ENCODE measurements at regions not wholly inside any gene's neighbourhood (a gene's known extent, or its start where the extent isn't known, plus 50 kb on each side); places are given as distances from the start of the nearest gene placed in this dataset.

DNA sequence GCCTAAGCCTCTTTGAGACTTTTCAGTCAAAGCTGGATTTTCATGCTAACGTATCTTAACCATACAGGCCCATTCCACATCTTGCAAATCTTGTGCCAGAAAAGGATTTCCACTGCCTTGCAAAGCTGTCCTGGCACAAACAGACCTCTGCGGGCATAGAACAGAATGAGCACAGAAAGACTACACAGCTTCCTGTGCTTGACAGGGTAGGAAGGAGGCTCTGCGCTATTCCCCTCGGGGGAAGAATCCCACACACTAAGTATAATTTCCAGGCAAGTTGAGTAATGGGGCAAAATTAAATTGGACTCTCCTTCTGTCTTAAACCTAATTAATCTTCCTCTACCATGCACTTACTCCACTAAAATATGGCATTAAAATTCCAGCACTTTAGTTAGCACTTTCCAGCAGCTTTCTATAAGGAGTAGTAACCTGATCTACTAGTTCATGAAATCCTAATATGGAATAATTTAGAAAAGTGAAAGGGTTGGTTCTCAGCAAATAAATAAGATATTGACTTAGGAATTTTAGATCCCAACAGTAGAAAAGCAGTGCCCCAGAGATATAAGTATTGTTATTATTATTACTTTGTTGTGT, 532.1 kb upstream of the JAG1 start:
- no peak overlapping the region for H3K4me3 ChIP-seq (ENCODE audit: low read depth in 2 of 2, low read length in 2 of 2)
- TF ChIP-seq, protein P1, sequence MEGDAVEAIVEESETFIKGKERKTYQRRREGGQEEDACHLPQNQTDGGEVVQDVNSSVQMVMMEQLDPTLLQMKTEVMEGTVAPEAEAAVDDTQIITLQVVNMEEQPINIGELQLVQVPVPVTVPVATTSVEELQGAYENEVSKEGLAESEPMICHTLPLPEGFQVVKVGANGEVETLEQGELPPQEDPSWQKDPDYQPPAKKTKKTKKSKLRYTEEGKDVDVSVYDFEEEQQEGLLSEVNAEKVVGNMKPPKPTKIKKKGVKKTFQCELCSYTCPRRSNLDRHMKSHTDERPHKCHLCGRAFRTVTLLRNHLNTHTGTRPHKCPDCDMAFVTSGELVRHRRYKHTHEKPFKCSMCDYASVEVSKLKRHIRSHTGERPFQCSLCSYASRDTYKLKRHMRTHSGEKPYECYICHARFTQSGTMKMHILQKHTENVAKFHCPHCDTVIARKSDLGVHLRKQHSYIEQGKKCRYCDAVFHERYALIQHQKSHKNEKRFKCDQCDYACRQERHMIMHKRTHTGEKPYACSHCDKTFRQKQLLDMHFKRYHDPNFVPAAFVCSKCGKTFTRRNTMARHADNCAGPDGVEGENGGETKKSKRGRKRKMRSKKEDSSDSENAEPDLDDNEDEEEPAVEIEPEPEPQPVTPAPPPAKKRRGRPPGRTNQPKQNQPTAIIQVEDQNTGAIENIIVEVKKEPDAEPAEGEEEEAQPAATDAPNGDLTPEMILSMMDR (IDR thresholded peaks at IDR 0.05): no peak
- TF ChIP-seq SIN3A (IDR thresholded peaks at IDR 0.05; ENCODE audit: borderline replicate concordance, insufficient read depth, low read depth, low read length) (no peak), POLR2AphosphoS5 (IDR thresholded peaks at IDR 0.05; ENCODE audit: low read depth, low read length) (no peak), TCF7L2 (IDR thresholded peaks at IDR 0.05; ENCODE audit: low read depth, low read length) (no peak)
- TF ChIP-seq, protein P2, sequence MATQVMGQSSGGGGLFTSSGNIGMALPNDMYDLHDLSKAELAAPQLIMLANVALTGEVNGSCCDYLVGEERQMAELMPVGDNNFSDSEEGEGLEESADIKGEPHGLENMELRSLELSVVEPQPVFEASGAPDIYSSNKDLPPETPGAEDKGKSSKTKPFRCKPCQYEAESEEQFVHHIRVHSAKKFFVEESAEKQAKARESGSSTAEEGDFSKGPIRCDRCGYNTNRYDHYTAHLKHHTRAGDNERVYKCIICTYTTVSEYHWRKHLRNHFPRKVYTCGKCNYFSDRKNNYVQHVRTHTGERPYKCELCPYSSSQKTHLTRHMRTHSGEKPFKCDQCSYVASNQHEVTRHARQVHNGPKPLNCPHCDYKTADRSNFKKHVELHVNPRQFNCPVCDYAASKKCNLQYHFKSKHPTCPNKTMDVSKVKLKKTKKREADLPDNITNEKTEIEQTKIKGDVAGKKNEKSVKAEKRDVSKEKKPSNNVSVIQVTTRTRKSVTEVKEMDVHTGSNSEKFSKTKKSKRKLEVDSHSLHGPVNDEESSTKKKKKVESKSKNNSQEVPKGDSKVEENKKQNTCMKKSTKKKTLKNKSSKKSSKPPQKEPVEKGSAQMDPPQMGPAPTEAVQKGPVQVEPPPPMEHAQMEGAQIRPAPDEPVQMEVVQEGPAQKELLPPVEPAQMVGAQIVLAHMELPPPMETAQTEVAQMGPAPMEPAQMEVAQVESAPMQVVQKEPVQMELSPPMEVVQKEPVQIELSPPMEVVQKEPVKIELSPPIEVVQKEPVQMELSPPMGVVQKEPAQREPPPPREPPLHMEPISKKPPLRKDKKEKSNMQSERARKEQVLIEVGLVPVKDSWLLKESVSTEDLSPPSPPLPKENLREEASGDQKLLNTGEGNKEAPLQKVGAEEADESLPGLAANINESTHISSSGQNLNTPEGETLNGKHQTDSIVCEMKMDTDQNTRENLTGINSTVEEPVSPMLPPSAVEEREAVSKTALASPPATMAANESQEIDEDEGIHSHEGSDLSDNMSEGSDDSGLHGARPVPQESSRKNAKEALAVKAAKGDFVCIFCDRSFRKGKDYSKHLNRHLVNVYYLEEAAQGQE (IDR thresholded peaks at IDR 0.05; ENCODE audit: insufficient read depth in 1 of 2, low read depth in 2 of 2, low read length in 1 of 2): no peak
- ChIA-PET POLR2A (no interaction called here), CTCF (interaction anchor here (1.0 kb wide), 1 partner anchor 55 kb away, joined by 3 read pairs; no protein-coding TSS in a partner anchor)
- in situ Hi-C loops (cut with HindIII; ENCODE audit: low pct_unique_long_range_greater_than_20kb, low sequenced_read_pairs): no loop called here
- H3K27me3 ChIP-seq (ENCODE audit: control insufficient read depth, insufficient read depth, low read length): no peaks in the 10 kb centered on the region
- no peaks in the 10 kb centered on the region for H3K9me3 ChIP-seq (ENCODE audit: control insufficient read depth, insufficient read depth, low read depth, low read length)
- H3K27ac ChIP-seq (ENCODE audit: low read length): no peak overlapping the region
- H3K36me3 ChIP-seq (ENCODE audit: control insufficient read depth, insufficient read depth, low read length): no peaks in the 10 kb centered on the region
- ATAC-seq (no peak), DNase-seq (ENCODE audit: low read depth, low spot score) (no peak)
- no TSS peak for BruUV-seq (replicated peaks)
- intact Hi-C loops (cut with micrococcal nuclease; ENCODE audit: unreplicated experiment): loop anchor here (2.0 to 5.0 kb wide), 2 partner anchors 66 to 531 kb away; no protein-coding TSS in a partner anchor
- peaks cover 14% of the 10 kb centered on the region; the same call in 1 of the 2 replicates for H3K4me1 ChIP-seq (ENCODE audit: control insufficient read depth, insufficient read depth, low read length)

DNA sequence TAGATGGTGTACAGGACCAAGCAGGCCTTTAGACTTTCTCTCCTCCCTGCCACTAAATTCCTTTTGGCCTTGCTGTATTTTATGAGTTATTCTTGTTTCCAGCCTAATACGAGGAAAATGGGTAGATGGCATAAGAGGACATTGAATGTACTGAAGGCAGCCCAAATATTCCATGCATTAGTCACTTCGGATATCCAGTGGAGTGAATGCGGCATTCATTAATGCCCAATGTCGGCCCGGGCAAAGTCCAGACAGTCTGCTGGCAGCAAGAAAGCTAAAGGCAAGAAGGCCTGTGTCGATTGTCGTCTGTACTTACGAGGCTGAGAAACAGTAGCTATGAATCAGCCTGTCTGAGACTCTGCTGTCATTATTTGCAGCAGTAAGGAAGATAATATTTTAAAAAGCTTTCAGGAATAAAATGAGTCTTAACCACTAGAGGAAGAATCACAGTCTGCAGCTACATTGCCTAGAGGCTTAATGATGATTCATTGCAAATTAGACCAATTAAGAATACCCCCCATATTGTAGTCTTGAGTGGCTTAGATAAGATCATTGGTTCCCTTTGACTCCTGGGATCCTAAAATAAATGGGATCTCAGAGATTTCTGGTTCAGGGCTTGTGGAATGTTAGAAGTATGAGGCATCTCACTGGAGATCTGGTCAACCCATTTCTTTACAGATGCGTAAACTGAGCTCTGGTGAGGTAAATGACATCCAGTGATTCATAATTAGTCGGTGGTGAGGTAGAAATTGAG, 534.1 kb upstream of the JAG1 start:
- TF ChIP-seq SIN3A (IDR thresholded peaks at IDR 0.05; ENCODE audit: borderline replicate concordance, insufficient read depth, low read depth, low read length) (no peak), TCF7L2 (IDR thresholded peaks at IDR 0.05; ENCODE audit: low read depth, low read length) (no peak), POLR2AphosphoS5 (IDR thresholded peaks at IDR 0.05; ENCODE audit: low read depth, low read length) (no peak)
- TF ChIP-seq, protein P1 (IDR thresholded peaks at IDR 0.05): no peak
- TF ChIP-seq, protein P2 (IDR thresholded peaks at IDR 0.05; ENCODE audit: insufficient read depth in 1 of 2, low read depth in 2 of 2, low read length in 1 of 2): no peak
- BruUV-seq (replicated peaks): no TSS peak
- no peak for DNase-seq (ENCODE audit: low read depth, low spot score)
- peak; percentile 87 for ATAC-seq
- Histone ChIP-seq H3K27ac (ENCODE audit: low read length) (peak overlapping the region; percentile 55), H3K27me3 (ENCODE audit: control insufficient read depth, insufficient read depth, low read length) (no peaks in the 10 kb centered on the region), H3K9me3 (ENCODE audit: control insufficient read depth, insufficient read depth, low read depth, low read length) (no peaks in the 10 kb centered on the region), H3K4me3 (ENCODE audit: low read depth in 2 of 2, low read length in 2 of 2) (no peak overlapping the region), H3K4me1 (ENCODE audit: control insufficient read depth, insufficient read depth, low read length) (peaks cover 14% of the 10 kb centered on the region; the same call in 1 of the 2 replicates), H3K36me3 (ENCODE audit: control insufficient read depth, insufficient read depth, low read length) (no peaks in the 10 kb centered on the region)
- CTCF ChIA-PET: no interaction called here
- intact Hi-C loops (cut with micrococcal nuclease; ENCODE audit: unreplicated experiment): loop anchor here (2.0 to 5.0 kb wide), 2 partner anchors 64 to 533 kb away; no protein-coding TSS in a partner anchor
- in situ Hi-C loops (cut with HindIII; ENCODE audit: low pct_unique_long_range_greater_than_20kb, low sequenced_read_pairs): no loop called here
- POLR2A ChIA-PET: no interaction called here

Measured in Panc1 (cell line).